Activated CD4-positive, alpha-beta T cell treated with anti-CD3 and anti-CD28 coated beads, Interleukin-2, Interleukin-6, amounts not matched to agents 100 ng/mL and 50 ng/mL, durations not matched to agents 16 hours and 8 hours (primary cell): ENCODE measurements at regions not wholly inside any gene's neighbourhood (a gene's known extent, or its start where the extent isn't known, plus 50 kb on each side); places are given as distances from the start of the nearest gene placed in this dataset.

Experiments used
- DNase-seq: peaks from one replicate; pipeline ENCODE4 v3.0.0-alpha.2; 2020

GRCh38 chr7:16212610-16213009 lies 208.7 kb downstream of the CRPPA start:
- no peak for DNase-seq

DNA sequence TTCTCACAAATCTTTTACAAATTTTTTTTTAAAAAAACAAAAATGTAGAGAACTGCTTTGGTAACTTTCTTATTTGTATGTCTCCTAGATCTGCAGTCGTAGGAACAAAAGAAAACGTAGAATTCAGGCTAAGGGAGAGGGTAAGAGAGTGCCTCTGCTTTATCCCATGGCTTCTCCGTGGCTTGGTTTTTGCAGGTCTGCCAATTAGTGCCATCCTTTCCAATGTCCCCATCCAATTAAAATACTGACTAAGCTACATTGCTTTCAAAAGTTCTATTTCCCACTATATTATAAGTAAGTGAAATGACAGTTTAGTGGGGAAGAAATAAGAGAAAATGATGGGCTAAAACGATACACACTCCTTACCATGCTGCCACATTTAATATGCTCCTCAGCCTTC lies 209.3 kb downstream of the CRPPA start:
- no peak for DNase-seq

DNA sequence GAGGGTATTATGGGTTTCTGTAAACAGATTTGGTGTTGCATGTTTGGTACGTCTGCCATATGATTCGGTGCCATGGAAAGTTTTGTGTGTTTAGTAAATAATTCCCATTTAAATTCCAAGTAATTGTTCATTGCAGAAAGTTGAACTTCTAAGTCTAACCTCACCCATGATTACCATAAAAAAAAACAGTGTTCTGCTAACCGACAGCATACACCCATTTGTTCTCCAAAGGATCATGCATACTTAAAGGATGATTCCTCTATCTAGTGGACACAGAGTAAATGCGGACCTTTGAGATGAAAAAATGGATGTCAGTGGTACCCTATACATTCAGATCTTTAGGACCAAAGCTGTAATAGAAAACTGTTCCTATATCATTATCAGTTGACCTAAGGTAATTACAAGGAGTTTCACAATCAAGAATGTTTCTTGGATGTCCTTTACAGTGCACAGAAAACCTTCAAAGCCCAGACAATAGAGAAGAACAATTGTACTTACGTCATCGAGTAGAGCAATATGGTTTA lies 209.9 kb downstream of the CRPPA start:
- DNase-seq = no peak

DNA sequence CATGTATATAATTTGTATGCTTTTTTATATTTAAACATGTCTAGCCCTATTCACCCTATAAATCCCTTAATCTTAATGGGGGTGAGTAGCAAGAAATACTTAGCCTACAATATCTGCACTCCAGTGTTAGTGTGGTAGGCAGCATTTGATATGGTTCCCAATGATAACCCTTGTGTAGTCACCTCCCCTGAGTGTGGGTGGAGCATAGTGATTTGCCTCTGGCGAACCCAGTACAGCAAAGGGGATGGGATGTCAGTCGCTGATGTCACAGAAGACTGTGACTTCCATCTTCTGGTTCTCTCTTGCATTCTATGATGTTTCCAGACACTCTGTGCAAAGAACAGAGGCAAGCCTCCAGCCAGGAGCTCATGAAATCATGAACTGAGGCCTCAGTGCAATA lies 211.2 kb downstream of the CRPPA start:
- DNase-seq = no peak

DNA sequence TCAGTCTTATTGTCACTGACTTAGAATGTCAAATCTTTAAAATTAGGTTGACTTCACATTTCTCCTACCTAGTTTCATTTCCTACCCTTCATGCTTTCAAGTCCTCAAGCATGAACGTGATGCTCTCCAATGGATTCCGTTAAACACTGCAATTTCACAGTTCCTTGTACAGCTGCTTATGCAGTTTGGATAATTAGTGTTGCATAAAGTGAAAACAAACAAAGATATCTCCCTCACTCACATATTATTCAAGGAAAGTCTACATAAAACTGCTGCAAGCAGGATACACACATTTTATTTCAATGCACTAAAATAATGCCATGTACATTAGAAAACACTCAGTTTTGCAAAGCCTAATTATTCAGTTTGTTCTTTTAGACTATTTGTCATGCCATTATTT lies 214.0 kb downstream of the CRPPA start:
- no peak for DNase-seq

- DNase-seq = no peak
Measured at GRCh38 chr7:16205466-16205865, 215.9 kb downstream of the CRPPA start.

DNA sequence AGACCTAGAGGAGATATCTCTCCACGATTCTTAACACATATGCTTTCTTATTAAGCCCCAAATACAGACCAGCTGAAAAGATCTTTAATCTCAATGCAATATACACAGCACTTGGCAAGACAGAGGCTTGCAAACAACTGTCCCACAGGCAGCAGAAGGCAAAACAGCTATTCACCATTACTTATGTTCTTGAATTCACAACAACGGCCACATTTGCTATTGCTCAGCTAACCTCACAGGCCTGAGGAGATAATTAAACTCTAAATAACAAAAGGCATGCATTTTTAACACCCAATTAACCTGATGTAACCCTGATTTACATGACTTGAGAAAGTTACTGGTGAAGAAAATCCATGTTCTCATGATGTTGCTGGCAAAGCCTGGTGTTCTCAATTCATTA lies 216.4 kb downstream of the CRPPA start:
- no peak for DNase-seq

GRCh38 chr7:16203065-16203464 lies 218.3 kb downstream of the CRPPA start:
- DNase-seq = no peak

- DNase-seq = no peak
Measured at GRCh38 chr7:16202303-16202702, 219.0 kb downstream of the CRPPA start.

DNA sequence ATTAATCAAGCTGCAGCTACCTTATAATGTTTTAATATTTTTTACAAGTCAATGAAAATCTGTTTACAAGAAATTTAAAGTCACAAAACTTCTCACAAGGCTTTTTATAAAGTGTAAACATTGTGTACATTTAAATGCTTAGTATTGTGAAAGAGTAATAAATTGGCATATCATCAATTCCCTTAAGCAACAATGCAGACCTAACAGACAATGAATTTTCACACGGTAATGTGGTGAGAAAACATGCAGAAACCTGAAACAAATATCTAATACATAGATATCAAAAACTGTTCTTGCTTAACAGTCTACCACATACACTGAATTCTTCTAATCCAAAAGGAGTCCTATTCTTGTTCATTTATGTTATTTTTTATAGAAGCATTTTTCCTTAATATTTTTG lies 220.7 kb downstream of the CRPPA start:
- DNase-seq = no peak

DNA sequence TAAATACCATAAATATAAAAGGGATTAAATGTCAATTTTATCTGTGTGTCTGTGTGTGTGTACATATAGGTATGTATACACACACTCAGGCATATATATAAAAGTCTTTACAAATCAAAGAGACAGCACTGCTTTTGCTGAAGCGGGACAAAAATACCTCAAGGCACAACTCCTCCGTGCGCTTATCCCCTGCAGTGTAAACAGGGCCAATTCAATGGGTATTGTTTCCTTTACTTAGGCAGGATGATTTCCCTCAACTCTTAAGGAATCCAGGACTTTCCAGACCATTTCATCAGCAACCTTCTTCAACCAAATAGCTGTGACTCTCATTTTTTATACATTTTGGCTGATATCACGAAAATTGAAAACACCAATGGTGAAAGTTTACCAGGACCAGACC lies 227.7 kb downstream of the CRPPA start:
- no peak for DNase-seq

- no peak for DNase-seq
Measured at GRCh38 chr7:16189026-16189715, 232.2 kb downstream of the CRPPA start.

DNA sequence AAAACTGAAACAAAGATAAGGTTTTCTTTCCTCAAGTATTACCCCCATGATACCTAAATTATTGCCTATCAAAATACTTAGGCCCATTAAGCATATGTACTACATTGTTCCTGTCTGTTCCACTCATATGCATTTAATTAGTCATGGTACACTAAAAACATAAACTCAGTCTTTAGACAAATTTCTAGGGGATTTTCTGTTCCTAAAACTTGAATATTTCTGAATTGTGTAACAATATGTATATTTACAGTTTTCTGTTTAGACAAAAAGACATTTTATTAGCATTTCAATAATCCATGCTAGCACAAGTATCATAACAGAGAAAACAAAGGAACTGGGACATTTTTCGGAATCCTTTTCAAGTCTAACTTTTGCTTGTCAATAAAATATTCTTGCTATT lies 234.2 kb downstream of the CRPPA start:
- DNase-seq = no peak

DNA sequence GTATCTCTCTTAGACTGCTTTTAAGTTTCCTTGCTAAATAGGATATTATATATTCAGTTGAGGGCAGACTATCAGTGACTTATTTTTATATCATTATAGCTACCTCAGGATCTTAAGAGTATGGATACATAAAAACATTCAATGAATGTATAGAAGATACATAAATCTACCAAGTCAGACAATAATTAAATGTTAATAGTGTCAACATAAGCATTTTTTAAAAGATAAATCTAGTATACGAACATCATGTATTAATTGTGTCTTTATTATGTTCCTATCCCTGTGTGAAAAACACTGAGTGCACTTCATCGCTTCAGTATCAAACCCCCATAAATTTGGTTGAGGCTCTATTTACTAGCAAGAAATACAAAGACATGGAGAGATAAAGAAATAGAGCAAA lies 242.8 kb downstream of the CRPPA start:
- DNase-seq = no peak

GRCh38 chr7:16178092-16178491 lies 243.2 kb downstream of the CRPPA start:
- no peak for DNase-seq

GRCh38 chr7:16174253-16174652 lies 247.1 kb downstream of the CRPPA start:
- DNase-seq = no peak

- DNase-seq = no peak
Measured at GRCh38 chr7:16172366-16172765, 249.0 kb downstream of the CRPPA start.

DNA sequence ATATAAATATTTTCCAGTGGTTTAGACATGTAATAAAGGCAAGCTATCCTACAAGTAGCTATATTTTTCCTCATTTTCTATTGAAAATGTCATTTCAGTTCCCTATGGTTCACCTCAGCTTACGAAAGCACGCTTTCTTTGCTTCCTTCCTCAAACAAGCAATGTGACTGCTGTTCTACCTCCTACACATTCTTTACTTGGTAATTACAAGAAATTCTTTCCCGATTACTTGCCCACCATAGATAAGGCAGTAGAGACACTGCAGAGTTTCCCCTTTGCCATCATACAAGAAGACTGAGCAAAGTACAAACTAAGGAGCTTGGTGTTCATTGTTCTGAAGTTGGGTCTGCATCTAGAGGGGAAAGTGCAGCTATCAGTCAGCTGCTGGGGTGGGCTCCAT lies 249.4 kb downstream of the CRPPA start:
- no peak for DNase-seq

- no peak for DNase-seq
Measured at GRCh38 chr7:16170671-16171070, 250.7 kb downstream of the CRPPA start.

DNA sequence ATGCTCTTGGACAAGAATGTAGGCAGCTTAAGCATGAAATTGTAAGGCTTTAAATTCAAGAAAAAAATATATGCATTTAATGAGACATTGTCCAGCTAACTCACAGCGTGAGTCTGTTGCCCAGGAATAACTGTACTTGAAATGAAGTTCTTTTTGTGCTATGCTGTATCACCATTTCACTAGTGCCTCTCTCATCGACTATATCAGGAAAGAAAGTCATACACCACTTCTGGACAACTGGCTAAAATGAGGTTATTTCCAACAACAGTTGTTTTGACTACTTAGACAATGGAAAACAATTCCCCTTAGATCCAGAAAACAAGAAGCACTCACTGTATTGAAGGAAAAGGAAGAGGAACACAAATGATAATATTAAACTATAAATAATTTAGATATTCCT lies 251.8 kb downstream of the CRPPA start:
- no peak for DNase-seq

DNA sequence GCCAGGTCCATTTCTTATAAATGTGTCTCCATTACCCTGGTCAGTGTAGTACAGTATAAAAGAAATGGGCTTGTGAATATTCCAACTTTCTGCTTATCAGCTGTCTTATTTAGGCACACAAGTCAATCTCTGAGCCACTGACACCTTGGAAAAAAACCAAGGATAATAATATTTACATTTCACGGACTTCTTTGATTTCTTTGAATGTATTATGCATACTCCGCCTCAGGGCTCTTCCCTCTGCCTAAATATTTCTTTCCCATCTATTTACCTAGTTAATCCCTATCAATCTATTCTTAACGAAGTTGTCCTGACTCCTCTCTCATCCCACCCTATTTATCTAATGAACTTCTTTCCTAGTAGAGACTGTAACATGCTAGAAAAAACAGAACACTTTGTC lies 253.8 kb downstream of the CRPPA start:
- DNase-seq = no peak

- DNase-seq = no peak
Measured at GRCh38 chr7:16144361-16144760, 277.0 kb downstream of the CRPPA start.

GRCh38 chr7:16137944-16138343 lies 283.4 kb downstream of the CRPPA start:
- DNase-seq = no peak

- no peak for DNase-seq
Measured at GRCh38 chr7:16136896-16137295, 284.4 kb downstream of the CRPPA start.

GRCh38 chr7:16135658-16136057 lies 285.7 kb downstream of the CRPPA start:
- DNase-seq = no peak
